HG03558 (cell line): ENCODE measurements at regions not wholly inside any gene's neighbourhood (a gene's known extent, or its start where the extent isn't known, plus 50 kb on each side); places are given as distances from the start of the nearest gene placed in this dataset.

Experiments
- ATAC-seq: cut with Tn5 transposase; IDR thresholded peaks from one replicate; pipeline ENCODE4 v1.9.1; 2021; ENCODE audit warnings: moderate number of reproducible peaks; ENCODE audit not compliant: unreplicated experiment; ENCODE audit errors: extremely low read depth

- ATAC-seq, result no peak
Measured at GRCh38 chr3:81295906-81296577, 465.4 kb downstream of the GBE1 start.

DNA sequence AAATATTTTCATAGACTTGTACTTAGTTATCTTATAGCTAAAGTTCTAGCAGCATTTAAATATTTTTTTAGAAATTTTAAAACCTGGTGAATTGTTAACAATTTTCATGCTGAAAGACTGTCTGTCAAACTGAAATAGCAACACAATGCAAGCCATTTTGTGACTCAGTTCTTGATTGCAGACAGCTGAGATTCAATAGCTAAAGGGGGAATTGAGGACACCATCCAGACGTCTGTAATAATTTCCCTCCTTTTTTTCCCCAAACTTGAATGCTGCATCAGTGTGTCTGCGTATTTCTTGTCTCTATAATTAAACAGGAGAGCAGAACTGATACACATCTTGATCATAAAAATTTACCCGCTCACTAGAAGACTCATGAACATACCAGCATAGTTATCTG lies 468.3 kb downstream of the GBE1 start:
- ATAC-seq, result no peak

- no peak for ATAC-seq
Measured at GRCh38 chr3:81291586-81291985, 469.9 kb downstream of the GBE1 start.

GRCh38 chr3:81289676-81290075 lies 471.8 kb downstream of the GBE1 start:
- ATAC-seq, result no peak

- no peak for ATAC-seq
Measured at GRCh38 chr3:81279481-81280379, 481.7 kb downstream of the GBE1 start.

DNA sequence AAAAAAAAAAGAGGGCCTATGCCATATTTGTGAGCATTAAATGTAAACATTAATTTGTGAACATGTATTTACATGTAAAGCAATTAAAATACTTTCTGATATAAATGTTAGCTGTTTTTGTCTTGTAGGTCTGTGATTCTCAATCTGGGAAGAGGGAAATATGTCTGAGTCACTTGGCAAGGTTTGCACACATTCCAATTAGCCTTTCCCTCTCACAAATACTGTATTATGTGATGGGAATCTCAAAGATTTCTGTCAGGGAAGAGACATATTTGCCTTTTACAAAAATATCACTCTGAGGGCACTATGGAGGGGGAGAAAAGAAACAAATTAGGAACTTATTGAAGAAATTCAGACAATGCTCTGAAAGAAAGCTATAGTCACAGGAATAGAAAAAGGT lies 483.6 kb downstream of the GBE1 start:
- no peak for ATAC-seq

DNA sequence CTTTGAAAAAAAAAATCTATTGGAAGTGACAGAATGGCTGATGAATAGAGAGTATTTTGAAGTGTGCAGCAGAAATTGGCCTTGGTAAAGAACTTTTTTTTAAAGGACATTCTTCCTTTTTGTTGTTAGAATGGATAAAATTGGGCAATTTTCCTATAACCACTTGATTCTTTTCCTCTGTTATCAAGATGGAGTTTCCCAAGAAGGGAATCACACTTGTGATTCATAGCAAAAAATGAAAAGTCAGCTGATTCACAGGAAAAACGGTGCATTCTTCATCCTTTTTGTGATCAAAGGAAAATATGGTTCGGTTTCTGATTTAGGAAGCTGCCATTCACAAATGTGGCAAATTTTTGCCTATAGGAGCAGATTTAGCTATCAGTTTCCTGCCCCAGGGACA lies 486.8 kb downstream of the GBE1 start:
- no peak for ATAC-seq

DNA sequence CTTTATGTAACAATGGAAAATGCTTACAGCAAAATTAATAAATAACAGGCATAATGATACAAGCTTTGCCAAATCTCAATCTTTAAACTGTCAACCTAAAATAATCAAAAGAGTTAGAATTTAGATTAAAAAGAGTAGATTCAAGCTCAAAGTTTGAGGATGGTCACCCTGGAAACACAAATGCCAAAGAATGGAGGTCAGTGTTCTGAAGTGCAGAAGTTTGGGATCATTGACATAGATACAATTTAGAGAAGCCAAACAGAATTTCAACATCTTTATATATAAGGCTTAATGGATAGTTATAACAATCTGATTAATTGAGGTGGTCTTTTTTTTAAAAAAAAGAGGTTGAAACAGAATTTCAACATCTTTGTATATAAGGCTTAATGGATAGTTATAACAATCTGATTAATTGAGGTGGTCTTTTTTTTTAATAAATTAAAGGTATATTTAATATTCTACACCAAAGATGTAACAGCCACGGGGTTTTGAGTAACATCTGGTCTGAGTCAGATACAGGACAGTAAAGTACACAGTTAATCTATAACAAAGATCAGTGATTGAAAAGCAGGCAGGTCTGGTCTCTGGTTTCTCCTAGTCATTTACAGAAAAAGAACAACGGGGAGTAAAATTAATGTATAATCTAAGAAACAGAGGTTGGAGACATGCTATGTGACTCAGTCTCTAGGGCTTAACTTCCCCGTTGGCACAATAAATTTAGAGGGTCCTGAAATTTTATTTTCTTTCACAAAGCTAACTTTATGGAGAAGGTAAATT lies 490.7 kb downstream of the GBE1 start:
- peak; percentile 97 for ATAC-seq

DNA sequence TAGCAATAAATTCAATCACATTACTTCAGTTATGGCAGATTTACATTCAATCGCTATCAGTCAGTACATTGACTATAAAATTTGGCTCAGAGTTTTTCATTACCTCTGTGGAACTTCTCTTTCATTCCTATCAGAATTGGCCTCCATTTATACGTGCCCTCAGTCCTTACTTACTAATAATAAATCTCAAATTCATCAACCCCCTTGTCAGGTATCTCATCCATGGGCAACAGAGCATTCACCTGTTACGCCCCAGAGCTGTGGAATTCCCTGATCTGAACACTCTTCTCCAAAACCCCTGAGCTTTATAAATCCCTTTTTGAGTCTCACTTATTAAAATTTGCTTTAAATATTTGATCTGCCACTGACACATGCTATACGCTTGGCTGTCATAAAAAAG lies 492.9 kb downstream of the GBE1 start:
- ATAC-seq, result no peak

- ATAC-seq, result no peak
Measured at GRCh38 chr3:81261996-81262395, 499.4 kb downstream of the GBE1 start.

- ATAC-seq, result no peak
Measured at GRCh38 chr3:81255463-81255862, 506.0 kb downstream of the GBE1 start.

DNA sequence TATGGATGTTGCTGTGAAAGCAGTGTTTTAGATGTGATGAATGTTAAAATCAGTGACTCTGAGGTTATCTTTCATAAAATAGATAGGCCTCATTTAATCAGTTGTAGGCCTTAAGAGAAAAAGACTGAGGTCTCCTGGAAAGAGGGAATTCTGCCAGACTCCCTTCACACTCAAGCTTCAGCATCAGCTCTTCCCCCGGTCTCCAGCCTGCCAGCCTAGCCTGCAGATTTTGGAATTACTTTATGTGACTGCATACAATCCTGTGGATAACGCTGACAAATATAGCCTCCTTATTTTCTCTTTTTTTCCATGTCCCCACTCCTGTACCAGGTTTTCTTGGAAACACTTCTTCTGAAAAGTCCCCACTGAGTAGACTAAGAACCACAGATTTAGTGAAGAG lies 510.3 kb downstream of the GBE1 start:
- no peak for ATAC-seq

DNA sequence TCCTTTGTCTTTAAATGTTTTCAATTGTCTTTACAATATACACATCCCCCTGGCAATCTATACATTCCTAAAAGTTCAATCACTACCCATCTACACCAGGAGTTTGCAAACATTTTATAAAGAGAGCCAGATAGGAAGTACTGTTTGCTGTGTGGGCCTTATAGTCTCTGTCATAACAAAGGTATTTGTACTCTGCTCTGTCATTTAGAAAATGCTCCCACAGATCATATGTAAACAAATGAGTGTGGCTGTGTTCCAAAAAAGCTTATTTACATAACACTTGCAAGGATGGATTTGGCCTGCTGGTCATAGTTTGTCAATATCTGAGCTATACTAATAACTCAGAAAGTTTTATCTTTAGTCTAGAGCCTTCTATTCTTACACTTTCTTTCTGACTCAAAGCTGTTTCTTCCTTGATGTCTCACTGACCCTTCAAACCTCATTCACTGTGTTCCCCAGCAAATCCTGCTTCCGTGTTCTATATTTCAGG lies 511.9 kb downstream of the GBE1 start:
- peak; percentile 75 for ATAC-seq

DNA sequence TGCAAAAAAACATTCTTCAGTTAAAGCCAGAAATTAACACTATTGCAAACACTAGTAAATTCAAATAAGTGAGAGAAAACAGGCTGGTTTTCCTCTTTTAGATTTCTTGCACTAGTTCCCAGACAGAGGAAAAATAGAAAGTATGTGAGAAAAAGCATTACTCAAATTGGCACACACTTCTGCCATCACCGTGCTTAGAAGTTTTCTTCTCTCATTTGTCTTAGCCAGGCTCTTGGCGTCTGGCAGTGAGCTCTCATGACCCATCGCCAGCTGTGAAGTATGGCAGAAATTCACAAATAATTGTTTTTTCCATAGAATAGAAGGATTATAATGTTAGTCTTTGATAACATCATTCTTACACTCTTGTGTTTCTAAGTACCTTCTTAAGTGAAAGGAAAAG lies 515.9 kb downstream of the GBE1 start:
- no peak for ATAC-seq

- ATAC-seq, result no peak
Measured at GRCh38 chr3:81245043-81245442, 516.4 kb downstream of the GBE1 start.

DNA sequence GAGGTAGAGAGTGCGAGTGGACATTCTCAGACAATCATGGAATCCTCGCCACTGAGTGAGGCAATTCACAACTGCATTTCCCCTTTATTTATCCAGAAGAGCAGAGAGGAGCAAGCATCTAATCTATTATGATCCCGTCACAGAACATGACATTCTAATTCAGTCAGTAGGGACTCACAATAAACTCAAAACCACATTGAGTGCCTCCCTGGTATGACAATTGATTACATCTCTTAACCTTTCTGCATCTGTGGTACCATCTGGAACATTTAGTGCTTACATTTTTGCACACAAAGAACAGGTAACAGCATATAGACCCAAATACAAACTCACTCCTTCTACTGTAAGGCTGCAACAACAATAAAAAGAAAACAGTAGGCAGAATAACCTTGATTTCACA lies 517.2 kb downstream of the GBE1 start:
- no peak for ATAC-seq

DNA sequence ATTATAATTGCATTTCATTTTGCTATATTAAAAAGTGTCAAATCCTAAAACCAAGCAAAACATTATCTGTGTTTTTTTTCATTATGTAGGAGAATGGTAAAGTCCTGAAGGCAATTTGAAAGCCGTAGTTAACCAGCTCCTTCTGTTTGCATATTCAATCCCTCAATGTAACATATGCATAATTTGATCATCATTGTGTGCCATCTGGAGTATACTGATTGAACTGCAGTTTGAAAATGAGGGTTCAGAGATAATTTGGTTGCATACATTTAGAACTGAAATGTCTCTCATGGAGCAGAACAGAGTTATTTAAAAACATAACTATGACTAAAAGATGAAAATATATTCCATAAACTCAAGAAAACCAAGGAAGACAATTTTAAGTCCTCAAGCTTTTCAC lies 518.6 kb downstream of the GBE1 start:
- ATAC-seq, result no peak

DNA sequence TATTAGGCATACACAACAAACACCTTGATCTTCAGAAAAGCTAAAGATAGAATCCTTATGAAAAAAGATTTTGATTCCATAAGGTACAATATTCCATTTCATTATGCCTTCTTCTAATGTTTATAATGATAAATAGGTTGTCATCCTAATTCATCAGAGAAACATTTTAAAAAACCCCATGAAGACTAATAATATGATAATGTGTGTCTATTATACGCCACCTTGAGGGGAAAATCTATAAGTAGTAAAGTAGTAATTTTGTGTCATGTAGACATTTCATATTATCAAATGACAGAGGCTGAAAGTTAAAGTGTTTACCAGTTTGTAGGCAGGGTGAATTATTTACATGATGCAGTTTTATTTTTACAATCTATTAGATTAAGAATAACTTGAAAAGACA lies 524.3 kb downstream of the GBE1 start:
- ATAC-seq, result no peak

- ATAC-seq, result no peak
Measured at GRCh38 chr3:81218023-81218422, 543.4 kb downstream of the GBE1 start.

GRCh38 chr3:81217101-81217500 lies 544.3 kb downstream of the GBE1 start:
- no peak for ATAC-seq

- no peak for ATAC-seq
Measured at GRCh38 chr3:81216192-81216591, 545.3 kb downstream of the GBE1 start.
